MM.1S (cell line): ENCODE measurements at regions not wholly inside any gene's neighbourhood (a gene's known extent, or its start where the extent isn't known, plus 50 kb on each side); places are given as distances from the start of the nearest gene placed in this dataset.

Source experiments
- DNase-seq: peaks from one replicate; pipeline ENCODE4 v3.0.0-alpha.2; 2015
- H2AFZ ChIP-seq: fragments of 300-600 bp; sonication (generic); 2 replicates; pipeline ENCODE4 v1.6.0; 2016; ENCODE audit warnings: antibody characterized with exemption, low read length
- H3F3A ChIP-seq: fragments of 300-600 bp; sonication (generic); 2 replicates; pipeline ENCODE4 v1.6.1; 2016; ENCODE audit warnings: mild to moderate bottlenecking, antibody characterized with exemption, low read length, moderate library complexity, mixed read lengths; ENCODE audit not compliant: insufficient read depth
- H3K27ac ChIP-seq: fragments of 300-600 bp; sonication (generic); 2 replicates; pipeline ENCODE4 v1.5.1; 2016; ENCODE audit warnings: mild to moderate bottlenecking, low read length
- H3K27me3 ChIP-seq: fragments of 300-600 bp; sonication (generic); replicated peaks from 2 replicates; pipeline ENCODE4 v1.6.0; 2016; ENCODE audit warnings: low read length; ENCODE audit not compliant: insufficient read depth
- H3K36me3 ChIP-seq: fragments of 300-600 bp; sonication (generic); replicated peaks from 2 replicates; pipeline ENCODE4 v1.6.1; 2016; ENCODE audit warnings: mild to moderate bottlenecking, low read length, mixed read lengths; ENCODE audit not compliant: insufficient read depth
- H3K4me1 ChIP-seq: fragments of 300-600 bp; sonication (generic); 2 replicates; pipeline ENCODE4 v1.6.1; 2016; ENCODE audit warnings: low read length, mixed read lengths
- H3K4me2 ChIP-seq: fragments of 300-600 bp; sonication (generic); 2 replicates; pipeline ENCODE4 v1.6.0; 2016; ENCODE audit warnings: low read depth, low read length
- H3K4me3 ChIP-seq: fragments of 300-600 bp; sonication (generic); 2 replicates; pipeline ENCODE4 v1.5.1; 2016; ENCODE audit warnings: low read length, mixed read lengths
- H3K79me2 ChIP-seq: fragments of 300-600 bp; sonication (generic); 2 replicates; pipeline ENCODE4 v1.6.1; 2016; ENCODE audit warnings: mixed run types, low read length, mixed read lengths
- H3K9ac ChIP-seq: fragments of 300-600 bp; sonication (generic); 2 replicates; pipeline ENCODE4 v1.6.1; 2016; ENCODE audit warnings: low read length, mixed read lengths
- H3K9me2 ChIP-seq: fragments of 300-600 bp; sonication (generic); replicated peaks from 2 replicates; pipeline ENCODE4 v1.6.1; 2016; ENCODE audit warnings: mild to moderate bottlenecking, low read length, mixed read lengths; ENCODE audit not compliant: insufficient read depth
- H3K9me3 ChIP-seq: fragments of 300-600 bp; sonication (generic); replicated peaks from 2 replicates; pipeline ENCODE4 v1.6.1; 2016; ENCODE audit warnings: mild to moderate bottlenecking, low read length, mixed read lengths; ENCODE audit not compliant: insufficient read depth
- H4K20me1 ChIP-seq: fragments of 300-600 bp; sonication (generic); 2 replicates; pipeline ENCODE4 v1.6.1; 2016; ENCODE audit warnings: mild to moderate bottlenecking, low read length, moderate library complexity, mixed read lengths; ENCODE audit not compliant: insufficient read depth
- EZH2 ChIP-seq: fragments of 300-600 bp; sonication (generic); optimal IDR thresholded peaks from 2 replicates; pipeline ENCODE3; 2017; ENCODE audit warnings: low read depth, mild to moderate bottlenecking, antibody characterized with exemption, low read length, mixed read lengths
- EZH2phosphoT487 ChIP-seq: fragments of 300-600 bp; sonication (generic); IDR thresholded peaks from 2 replicates; pipeline ENCODE4 v1.6.1; 2018; ENCODE audit warnings: antibody characterized with exemption, low read length
- TF ChIP-seq, protein P1 (sequence below): fragments of 300-600 bp; sonication (generic); IDR thresholded peaks from 2 replicates; pipeline ENCODE4 v1.5.1; 2016; ENCODE audit warnings: antibody characterized with exemption, low read length, mixed read lengths

DNA sequence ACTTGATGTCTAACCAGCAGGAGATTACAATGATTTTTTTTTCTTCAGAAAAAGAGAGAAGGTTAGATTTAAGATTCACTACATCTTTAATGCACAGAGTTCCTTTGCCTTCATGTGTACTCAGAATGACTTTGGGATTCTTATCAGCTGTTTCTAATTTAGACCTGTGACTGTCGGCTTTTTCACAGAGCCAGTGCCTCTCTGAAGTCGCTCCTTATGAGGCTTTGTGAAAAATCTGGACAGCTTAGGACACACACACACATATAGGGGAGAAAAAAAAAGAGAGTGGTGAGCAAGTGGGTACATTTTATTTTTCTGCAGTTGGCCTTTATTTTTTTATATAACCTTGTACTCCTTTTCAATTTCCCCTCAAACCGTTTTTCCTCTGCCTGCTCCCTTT is 893.1 kb upstream of the CELF4 start:
- Histone ChIP-seq H4K20me1 (no peaks in the 10 kb centered on the region), H2AFZ (no peak overlapping the region), H3K36me3 (no peaks in the 10 kb centered on the region), H3K27ac (no peak overlapping the region), H3K4me3 (no peak overlapping the region), H3K9me2 (no peaks in the 10 kb centered on the region), H3K4me2 (no peak overlapping the region), H3K4me1 (no peaks in the 10 kb centered on the region), H3K9ac (no peak overlapping the region), H3K27me3 (no peaks in the 10 kb centered on the region), H3K9me3 (no peaks in the 10 kb centered on the region), H3F3A (no peaks in the 10 kb centered on the region), H3K79me2 (no peaks in the 10 kb centered on the region)
- no peak for TF ChIP-seq EZH2
- TF ChIP-seq, protein P1, sequence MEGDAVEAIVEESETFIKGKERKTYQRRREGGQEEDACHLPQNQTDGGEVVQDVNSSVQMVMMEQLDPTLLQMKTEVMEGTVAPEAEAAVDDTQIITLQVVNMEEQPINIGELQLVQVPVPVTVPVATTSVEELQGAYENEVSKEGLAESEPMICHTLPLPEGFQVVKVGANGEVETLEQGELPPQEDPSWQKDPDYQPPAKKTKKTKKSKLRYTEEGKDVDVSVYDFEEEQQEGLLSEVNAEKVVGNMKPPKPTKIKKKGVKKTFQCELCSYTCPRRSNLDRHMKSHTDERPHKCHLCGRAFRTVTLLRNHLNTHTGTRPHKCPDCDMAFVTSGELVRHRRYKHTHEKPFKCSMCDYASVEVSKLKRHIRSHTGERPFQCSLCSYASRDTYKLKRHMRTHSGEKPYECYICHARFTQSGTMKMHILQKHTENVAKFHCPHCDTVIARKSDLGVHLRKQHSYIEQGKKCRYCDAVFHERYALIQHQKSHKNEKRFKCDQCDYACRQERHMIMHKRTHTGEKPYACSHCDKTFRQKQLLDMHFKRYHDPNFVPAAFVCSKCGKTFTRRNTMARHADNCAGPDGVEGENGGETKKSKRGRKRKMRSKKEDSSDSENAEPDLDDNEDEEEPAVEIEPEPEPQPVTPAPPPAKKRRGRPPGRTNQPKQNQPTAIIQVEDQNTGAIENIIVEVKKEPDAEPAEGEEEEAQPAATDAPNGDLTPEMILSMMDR: no peak
- no peak for TF ChIP-seq EZH2phosphoT487
- no peak for DNase-seq

DNA sequence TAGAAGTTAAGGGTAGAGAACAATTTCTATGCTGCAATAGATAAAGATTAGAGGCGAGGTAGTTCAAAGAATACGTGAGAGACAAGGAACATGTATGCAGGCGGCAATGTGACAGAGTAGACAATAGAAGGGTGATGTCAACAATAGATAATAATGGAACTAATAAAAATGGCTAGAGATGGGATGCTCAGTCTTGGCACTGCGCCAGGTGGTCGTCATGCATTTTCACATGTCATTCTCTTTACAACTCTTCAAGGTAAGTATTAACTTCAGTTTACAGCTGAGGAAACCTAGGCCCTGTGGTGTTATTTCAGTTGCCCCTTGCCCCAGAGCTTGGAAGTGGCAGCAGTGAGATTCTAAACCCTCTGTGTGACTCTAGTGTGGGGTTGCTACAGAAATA is 890.7 kb upstream of the CELF4 start:
- Histone ChIP-seq H3F3A (no peaks in the 10 kb centered on the region), H3K4me1 (no peaks in the 10 kb centered on the region), H3K9me2 (no peaks in the 10 kb centered on the region), H3K79me2 (no peaks in the 10 kb centered on the region), H4K20me1 (no peaks in the 10 kb centered on the region), H3K9ac (no peak overlapping the region), H3K9me3 (no peaks in the 10 kb centered on the region), H3K36me3 (no peaks in the 10 kb centered on the region), H3K27ac (no peak overlapping the region), H3K27me3 (no peaks in the 10 kb centered on the region), H2AFZ (no peak overlapping the region), H3K4me3 (no peak overlapping the region), H3K4me2 (no peak overlapping the region)
- TF ChIP-seq EZH2 (no peak), EZH2phosphoT487 (no peak)
- TF ChIP-seq, protein P1: no peak
- DNase-seq: no peak

DNA sequence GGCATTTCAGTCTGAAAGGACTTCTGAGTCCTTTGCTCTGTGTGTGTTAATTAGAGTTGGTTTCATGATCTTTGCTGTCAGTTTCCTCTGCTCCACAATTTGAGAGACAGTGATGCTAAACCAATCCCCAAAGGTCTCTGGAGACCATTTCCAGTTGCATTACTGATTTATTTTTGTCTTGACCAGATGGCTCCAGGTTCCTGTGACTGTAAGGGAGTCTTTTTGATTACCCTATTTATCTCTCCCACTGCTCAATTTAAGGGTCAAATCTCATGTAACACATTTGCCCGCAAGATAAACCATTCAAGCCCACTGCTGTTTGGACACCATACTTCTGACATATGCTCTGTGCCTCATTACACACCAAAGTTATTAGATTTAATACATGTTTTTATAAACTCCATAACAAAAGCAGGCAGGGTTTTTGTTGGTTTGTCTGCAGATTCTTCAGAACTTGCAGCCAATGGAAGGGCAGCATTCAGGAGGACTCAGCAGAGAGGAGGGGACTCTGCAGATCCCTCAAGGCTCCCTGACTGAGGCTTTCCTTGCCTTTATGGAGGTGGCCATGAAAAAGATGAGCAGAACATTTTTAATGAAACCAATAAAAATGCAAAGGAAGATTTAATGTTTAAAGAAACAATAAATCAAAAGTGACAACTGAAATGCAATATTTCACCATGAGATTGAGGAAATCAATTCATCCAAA is 889.3 kb upstream of the CELF4 start:
- no peak overlapping the region for H2AFZ ChIP-seq
- no peaks in the 10 kb centered on the region for H3K79me2 ChIP-seq
- no peaks in the 10 kb centered on the region for H4K20me1 ChIP-seq
- H3K9me2 ChIP-seq: no peaks in the 10 kb centered on the region
- no peaks in the 10 kb centered on the region for H3K9me3 ChIP-seq
- DNase-seq: no peak
- no peak for TF ChIP-seq EZH2phosphoT487
- TF ChIP-seq, protein P1: no peak
- no peak for TF ChIP-seq EZH2
- H3K9ac ChIP-seq: no peak overlapping the region
- no peaks in the 10 kb centered on the region for H3K4me1 ChIP-seq
- no peak overlapping the region for H3K4me3 ChIP-seq
- H3K4me2 ChIP-seq: no peak overlapping the region
- no peak overlapping the region for H3K27ac ChIP-seq
- H3K27me3 ChIP-seq: no peaks in the 10 kb centered on the region
- H3K36me3 ChIP-seq: no peaks in the 10 kb centered on the region
- no peaks in the 10 kb centered on the region for H3F3A ChIP-seq
